Stimulated activated CD4-positive, alpha-beta T cell treated with anti-CD3 and anti-CD28 coated beads, Interleukin-4, amount 100 ng/mL, for 1 hour (primary cell): ENCODE measurements at regions not wholly inside any gene's neighbourhood (a gene's known extent, or its start where the extent isn't known, plus 50 kb on each side); places are given as distances from the start of the nearest gene placed in this dataset.

ENCODE experiments used
- DNase-seq: peaks from one replicate; pipeline ENCODE4 v3.0.0-alpha.2; 2020

DNA sequence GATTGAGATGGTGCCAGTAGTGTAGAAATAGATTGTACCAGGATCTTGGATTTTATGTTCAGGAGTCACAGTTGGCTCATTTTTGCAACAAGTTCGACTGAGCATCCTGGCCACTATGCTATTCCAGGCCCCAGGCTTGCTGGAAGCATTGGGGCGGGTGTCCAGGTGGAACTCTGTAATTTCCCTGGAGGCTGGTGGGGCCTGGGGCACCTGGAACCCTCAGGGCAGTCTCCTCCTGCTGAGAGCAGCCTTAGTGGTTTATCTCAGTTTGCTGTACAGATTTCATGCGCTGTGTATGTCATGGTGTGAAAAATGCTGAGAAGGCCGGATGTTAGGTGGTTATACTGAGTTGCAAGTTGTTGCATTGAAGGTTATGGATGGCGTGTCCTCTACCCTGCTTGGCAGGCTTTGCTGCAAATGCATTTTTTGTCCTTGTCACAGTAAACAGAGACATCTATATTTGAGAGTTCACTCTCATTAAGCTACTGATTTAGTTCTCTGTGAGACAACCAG is 135.1 kb upstream of the MYLIP start:
- no peak for DNase-seq

DNA sequence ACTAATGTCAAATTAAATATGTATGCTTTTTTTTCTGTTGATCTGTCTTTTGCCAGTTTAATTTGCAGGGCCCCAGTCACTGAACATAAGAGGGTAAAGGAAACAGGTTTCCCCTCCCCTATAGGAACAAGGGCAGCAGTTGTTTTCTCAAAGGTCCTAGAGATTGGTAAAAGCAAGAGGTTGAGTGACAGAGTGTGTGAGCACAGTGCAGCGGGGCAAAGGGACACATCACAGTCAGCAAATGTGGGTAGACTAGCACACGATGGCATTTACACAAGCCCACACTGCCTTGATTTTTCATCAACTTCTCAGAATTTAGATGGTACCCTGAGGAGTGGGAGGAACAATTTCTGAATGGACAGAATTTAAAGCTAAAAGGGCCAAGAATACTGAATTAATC is 138.7 kb upstream of the MYLIP start:
- DNase-seq: no peak

DNA sequence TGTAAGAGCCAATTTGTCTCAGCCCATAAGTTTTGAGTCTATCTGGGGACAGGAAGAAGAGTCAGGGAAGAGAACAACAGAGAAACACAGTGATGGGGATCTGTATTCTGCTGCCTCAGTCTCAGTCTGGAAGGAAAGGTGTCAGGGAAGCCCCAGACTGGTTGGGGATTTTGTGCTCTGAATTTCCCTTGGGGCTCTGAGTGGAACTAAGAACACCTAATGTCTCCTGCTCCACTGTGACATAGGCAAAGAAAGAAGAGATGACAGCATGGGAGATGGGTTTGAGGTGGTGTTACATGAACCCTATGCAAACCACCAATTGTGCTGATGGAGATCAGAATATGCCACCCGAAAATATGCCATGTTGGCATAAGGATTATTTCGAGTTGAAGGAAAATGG is 139.5 kb upstream of the MYLIP start:
- DNase-seq: no peak

DNA sequence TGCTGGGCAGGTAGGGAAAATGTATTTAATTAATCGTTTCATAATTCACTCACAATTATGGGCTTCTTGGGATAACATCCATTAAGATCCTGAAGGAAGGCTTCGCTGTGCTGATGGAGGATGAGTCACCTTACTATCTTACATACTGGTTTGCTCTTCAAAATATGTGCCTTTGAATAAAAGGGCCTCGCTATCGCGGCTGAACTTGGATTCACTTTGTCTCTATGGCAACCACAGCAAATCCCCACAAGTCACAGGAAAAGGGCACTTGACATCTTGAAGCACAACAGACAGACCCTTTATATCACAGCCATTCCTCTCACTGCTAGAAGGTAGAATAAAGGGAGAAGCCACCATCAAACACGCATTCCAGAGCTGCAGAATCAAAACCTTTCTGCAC is 141.3 kb upstream of the MYLIP start:
- no peak for DNase-seq

DNA sequence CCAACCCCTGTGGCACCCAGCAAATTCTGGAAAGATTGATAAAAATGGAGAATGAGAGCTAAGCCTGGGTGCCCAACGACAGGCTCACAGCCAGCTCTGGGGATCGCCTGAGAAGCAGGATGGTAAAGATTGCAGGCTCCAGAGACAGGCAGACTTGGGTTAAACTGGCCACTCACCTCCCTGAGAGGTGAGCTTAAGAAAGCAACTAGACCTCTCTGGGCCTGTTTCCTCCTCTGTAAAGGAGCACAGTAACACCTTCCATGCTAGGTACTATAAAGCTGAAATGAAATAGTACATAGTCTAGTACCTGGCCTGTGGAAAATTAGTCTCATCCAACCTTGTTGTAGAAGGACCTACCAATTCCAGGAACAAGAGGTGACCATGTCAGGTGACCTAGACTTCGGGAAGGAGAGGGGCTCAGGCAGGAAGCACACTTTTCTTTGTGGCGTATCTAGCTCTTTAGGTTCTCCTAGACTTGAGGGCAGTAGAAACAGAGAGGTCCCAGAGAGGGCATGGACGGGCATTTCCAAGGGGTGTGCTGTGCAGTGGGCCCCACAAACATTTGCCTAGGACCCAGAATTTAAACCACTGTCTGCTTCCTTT is 142.8 kb upstream of the MYLIP start:
- no peak for DNase-seq

DNA sequence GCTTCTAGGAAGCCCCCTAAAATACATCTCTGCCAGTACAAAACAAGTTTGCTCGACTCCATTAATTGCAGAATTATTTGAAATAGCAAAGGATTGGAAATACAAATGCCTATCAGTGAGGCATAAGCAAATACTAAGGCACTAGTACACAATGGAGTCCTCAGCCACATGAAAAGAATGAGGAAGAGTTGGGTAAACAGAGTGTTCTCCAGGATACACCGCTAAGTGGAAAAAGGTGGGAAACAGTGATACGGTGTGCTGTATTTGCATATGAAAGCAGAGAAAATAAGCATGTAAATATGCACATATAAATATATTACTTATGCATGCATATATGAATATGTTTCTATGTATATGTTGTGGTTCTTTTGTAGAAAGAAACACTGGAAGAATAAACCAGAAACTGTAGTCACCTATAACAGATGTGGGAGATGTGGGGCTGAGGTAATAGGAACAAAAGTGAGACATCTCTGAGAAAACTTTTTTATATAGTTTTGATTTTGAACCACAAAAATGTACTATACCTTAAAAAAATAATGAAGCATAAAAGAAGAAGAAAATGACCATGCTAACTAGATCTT is 143.4 kb upstream of the MYLIP start:
- no peak for DNase-seq

DNA sequence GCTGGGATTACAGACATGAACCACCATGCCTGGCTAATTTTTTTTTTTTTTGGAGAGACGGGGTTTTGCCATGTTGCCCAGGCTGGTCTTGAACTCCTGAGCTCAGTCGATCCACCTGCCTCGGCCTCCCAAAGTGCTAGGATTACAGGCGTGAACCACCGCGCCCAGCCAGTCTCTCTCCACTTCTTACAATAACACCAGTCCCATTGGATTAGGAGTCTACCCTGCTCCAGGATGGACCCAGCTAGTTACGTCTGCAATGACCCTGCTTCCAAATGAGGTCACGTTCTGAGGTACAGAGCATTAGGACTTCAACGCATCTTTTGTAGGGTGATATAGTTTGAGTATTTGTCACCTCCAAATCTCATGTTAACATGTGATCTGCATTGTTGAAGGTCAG is 146.9 kb upstream of the MYLIP start:
- no peak for DNase-seq

DNA sequence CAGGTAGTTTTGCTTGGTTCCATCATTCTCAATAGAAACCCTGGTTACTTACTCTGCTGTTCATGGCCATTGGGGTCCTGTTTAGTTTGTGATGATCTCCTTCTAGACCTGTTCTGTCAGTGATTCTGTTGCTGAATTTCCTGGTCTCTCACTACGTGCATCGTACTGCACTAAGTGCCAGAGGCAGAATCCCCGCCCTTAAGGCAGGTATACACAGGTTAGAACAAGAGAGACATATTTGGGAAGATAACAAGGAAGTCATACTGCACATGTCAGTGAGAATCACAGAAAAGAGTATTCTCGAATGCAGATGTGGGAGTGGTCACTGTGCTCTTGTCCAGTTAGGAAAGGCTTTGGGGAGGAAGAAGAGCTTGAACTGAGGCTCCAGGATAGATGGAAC is 148.1 kb upstream of the MYLIP start:
- DNase-seq: no peak

DNA sequence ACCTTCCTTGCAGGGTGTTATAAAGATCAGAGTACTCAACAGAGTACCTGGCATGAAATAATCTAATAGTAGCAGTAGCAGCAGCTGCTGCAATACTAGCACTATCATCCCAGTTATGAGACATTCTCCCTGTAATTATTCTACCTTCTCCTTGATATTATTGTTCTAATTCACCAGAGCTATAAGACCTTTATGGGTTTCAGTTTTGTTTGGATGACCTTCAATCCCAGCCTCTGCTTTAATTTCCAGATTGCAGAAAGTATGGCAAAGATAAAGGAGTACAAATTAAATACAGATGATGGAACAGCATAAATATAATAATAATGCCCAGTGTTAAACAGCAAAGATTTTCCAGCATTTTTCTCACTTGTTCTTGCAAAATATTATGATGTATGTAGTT is 150.5 kb upstream of the MYLIP start:
- no peak for DNase-seq

DNA sequence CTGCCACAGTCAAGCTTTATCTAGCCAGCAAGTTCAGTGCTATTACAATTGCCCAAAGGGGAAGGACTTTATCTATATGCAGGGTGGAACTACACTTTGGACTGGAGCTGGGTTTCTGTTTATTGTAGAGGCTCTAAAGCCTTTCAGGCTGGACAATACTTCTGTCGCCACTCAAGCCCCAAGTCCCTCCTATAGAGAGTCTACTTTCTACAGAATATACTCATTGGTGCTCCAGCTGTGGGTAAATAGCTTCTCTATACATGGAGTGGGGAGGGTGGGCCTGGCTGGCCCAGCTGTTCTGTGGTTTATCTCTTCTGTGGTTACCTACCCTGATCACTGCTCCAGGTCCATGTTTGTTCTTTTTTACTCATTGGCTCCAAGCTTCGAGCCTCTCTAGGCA is 151.8 kb upstream of the MYLIP start:
- DNase-seq: no peak

DNA sequence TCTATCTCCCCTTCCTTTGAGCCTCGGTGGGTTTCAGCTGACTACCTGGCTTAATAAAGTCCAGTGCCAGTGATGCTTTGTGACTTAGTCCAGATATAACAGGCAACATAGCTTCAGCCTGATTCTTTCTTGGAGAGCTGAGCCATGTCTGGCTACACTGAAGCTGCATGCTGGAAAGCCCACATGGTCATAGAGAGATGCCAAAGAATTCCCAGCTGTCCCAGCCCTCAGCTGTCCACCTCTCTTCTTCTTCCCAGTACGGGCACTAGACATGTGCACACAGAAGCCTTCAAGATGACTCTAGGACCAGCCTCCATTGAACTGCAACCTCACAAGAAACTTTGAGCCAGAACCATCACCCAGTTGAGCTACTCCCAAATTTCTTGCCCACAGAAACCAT is 154.1 kb upstream of the MYLIP start:
- DNase-seq: no peak

DNA sequence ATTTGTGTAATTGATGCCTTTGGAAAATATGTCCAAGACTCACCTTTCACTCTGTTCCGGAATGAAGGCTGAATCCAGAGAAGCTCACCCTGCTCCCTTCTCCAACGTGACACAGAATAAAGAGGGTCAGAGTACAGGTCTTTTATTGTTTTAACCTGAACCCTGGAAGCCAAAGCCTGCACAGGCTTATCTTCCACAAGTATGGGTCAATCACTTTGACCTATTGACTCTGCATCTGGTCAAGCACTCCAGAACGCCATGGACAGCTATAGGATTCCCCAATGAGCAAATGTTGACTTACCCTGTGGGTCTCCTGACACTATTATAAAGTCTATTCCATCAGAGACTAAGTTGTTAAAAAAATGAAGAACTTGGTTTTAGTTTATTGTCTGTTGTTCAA is 158.4 kb upstream of the MYLIP start:
- DNase-seq: no peak

DNA sequence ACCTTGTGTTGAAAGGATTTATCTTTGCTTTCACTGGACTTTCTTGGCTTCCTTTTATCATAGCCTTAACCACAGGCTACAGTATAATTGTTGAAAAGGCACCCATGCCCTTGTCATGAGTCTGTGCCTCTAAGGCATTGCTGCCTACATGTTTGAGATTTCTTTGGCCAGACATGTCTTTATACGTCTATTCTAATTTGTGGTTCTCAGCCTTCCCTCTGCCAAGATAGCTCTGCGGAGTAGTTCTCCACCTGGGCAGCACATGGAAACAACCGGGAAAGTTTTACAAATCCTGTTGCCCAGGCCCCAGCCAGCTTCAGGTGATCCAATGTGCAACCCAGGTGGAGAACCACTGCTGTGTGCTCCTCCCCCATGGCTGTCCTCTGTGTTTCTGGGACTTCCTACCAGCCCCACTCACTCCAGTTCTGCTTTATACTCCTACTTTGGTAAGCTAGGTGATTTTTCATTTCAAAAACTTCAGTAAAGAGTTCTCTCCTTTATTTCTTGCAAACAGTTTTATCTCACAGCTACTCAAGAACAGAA is 159.6 kb upstream of the MYLIP start:
- no peak for DNase-seq

DNA sequence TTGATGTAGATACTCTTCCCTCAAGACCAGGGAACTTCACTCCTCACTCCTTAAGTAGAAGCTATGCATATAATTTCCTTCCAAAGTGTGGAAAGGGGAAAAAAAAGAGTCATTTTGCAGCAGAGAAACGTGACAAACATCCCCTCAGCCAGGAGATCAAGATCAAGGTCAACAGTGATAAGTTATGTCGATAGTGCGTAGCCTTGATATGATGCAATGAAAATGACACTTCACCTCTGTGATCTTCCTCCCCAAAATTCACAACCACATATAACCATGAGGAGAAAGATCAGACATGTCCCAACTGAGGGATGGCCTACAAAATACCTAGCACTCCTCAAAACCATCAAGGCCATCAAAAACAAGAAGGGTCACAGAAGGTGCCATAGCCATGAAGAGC is 160.4 kb upstream of the MYLIP start:
- DNase-seq: no peak

DNA sequence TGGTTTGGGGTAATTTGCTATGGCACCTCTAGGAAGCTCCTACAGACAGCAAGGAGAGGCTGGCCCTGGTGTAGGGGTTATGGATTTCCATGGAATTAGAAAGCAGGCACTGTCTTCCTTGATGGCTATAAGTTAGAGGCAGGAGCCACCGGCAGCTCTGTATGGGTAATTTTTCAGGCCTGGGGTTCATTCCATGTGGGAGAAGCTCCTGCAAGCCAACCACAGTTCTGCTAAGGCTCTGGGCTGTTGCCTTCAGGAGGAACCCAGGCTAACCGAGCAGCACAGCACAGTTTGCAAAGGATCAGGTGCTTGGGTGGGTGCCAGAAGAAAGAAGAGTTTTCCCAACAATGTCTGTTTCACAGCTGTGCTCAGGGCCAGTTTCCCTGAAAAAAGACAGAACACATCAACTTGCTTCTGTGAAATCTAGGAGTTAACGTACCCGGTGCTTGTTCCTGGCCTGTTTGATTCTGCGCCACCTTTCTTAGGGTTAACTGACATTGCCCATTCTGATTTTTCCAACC is 162.8 kb upstream of the MYLIP start:
- no peak for DNase-seq

DNA sequence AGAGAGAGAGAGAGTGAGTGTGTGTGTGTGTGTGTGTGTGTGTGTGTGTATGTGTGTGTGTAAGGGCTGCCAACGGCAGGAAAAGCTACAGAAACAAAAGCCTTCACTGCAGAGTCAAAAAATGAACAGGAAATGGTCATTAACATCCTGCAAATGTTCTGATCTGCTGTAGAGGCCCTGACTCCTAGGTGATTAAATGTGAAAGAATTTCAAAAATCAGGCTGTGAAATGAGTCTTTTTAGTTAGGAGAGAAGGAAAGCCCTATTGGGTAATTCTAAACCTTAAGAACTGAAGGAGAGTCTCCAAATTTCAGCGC is 166.5 kb upstream of the MYLIP start:
- DNase-seq: no peak

DNA sequence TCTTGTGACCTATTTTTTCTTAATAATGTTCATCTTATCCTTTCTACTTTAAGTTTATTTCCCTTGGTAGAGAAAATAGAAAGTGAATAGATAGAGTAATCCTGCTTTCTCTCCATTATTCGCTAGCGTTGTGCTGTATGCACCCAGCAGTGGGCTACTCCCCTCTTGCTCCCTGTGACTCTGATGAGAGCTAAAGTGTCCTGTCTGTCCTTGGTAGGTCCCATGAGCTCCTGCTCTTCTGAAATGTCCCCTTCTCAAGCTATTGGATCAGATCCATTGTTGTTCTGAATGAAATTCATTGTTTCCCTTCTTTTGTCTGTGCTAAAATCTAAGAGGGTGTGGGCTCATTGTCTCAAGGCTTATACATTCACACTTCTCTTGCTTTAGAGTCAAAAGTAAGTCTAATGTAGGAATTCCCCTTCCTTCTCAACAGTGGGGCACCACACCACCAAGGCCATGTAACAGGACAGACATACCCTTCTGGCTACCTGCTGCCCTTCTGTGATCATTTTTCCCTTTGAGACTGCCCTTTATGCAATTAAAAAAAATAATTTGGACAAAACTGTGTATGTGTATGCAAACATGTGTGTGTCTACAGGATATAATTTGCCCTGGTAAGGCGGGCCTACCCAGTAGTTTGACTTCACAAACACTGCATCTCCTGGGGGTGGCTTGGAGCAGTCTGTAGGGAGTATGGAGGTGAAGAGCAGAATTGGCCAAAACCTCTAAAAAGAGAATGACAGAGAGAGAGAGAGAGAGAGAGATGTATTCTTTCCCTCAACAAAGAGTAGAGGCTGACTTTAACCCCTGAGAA is 167.0 kb upstream of the MYLIP start:
- no peak for DNase-seq

DNA sequence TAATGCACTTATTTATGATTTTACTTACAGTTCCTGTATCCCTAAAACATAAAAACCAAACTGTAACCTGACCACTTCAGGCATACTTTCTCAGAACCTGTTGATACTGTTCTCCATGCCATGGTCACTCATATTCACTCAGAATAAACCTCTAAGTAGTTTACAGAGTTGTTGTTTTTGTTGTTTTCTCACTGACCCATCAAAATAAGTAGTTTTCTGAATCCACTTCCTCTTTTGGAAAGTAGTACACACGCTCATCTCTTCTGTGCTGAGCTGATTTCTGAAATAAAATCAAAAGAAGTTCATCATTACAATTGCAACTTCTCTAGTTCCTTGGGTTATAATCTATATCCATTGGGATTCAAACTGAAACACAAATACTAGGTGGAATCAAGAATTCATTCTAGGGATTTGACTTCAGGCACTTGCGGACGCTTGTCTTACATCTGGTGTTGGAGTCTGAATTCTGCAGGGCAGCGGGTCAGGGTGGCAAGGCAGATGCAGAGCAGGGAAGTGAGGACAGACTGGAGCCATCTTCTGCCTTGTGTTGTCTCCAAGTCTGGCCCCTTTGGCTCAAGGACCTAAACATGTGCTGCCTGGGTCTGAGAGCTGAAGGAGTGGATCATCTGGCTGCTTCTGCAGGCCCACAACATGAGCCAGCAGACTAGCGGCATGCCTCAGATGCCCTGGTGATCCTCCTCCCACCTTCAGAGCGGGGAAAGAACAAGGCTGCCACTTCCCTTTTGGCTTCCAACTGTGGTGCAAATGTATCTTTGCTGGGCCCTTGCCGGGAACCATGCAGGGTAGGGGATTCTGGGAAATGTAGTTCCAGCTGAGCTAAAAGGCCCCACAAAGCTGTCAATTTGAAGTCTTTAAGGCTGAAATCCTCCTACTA is 167.9 kb upstream of the MYLIP start:
- DNase-seq: no peak

DNA sequence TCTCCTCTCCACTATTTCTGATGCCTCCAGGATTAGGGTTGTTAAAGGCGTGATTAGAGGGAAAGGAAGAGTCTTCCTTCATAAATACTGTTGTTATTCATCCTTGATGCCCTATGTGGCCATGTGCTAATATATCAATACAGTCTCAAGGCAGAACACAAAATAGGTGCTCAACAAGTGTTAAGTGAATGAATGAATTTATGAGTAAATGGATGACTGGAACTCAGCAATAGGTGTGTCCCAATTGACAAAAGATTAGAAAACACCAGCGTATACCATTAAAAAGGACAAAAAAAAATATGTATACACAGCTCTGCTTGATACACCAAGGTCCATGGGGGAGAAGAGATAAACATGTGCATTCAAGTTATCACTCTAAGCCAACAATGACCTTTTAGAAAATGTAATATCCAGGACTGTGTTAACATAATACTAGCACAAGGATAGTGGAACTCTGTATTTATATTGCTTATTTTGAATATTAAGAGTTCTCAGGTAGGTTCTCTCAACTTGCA is 171.2 kb upstream of the MYLIP start:
- no peak for DNase-seq

DNA sequence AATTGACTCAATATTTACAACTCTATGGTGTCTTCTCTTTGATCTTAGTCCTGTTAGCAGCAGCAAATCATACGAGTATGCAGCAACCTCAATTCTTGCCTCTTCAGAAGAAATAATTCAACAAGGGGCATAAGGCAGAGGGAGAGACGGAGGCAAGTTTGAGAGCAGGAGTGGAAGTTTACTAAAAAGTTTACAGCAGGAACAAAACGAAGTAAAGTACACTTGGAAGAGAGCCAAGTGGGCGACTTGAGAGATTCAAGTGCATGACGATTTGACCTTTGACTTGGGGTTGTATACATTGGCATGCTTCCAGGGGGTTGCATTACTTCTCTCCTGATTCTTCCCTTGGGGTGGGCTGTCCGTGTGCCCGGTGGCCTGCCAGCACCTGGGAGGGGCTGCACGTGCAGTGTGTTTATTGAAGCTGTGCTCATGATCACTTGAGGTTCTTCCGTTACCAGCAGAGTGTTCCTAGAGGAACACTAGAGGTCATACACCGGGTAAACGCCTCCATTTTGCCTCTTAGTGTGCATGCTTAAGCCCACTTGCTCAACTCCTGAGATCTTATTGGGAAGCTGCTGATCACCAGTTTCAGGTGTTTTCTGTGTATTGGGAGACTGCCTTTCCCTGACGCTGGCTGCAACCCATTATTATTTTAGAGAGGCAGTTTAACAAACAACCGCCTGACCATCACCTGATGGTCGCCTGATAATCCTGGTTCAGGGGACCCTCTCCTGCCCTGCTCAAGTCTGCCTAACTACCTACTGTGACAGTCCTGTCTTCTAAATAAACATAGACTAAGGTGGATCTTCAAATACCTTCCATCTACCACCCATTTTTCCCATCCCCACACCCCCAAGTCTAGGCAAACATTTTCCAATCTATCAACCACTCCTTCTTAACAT is 172.4 kb upstream of the MYLIP start:
- no peak for DNase-seq

DNA sequence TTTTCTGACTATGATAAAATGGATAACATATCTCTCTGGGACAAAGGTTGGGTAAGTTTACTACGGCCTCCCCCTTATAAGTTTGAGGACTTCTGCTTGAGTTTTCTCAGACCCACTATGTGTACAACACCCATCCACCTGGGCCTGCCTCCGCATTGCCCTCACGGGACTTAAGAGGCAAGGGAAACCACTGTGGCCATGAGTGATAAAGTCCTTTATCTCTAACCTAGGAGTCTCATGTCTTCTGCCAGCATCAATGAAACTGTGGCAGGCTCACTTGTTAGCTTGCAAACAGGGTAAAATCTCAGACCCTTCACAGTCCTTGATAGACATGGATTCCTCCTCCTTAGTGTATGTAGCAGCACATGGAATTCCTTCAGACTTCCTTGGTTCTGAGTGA is 173.4 kb upstream of the MYLIP start:
- DNase-seq: no peak
